A549 (cell line): ENCODE measurements at regions not wholly inside any gene's neighbourhood (a gene's known extent, or its start where the extent isn't known, plus 50 kb on each side); places are given as distances from the start of the nearest gene placed in this dataset.

Source experiments
- ATAC-seq, 2 experiments: fragments of 200-7000 bp in 1 of 2; fragments of >200 bp in 1 of 2; cut with Nextera tagmentation in 1 of 2; cut with Tn5 transposase in 1 of 2; 3 replicates each; pipeline versions ENCODE4 v1.8.0 to v1.9.1; 2018 to 2020; ENCODE audit warnings: mild to moderate bottlenecking in 1 of 2, moderate library complexity in 1 of 2
- CTCF ChIA-PET: fragments of 300-600 bp; sonication (Branson Sonifier 250); formaldehyde crosslinking; extraction: SDS; loops from one replicate; lab custom pipeline; 2021; ENCODE audit warnings: antibody characterized with exemption, inconsistent platforms; lab: Yijun Ruan, JAX
- POLR2A ChIA-PET: fragments of 350-600 bp; formaldehyde crosslinking; extraction: SDS; loops from one replicate; lab custom pipeline; 2021; ENCODE audit warnings: antibody characterized with exemption, inconsistent platforms; lab: Yijun Ruan, JAX
- DNase-seq, 2 experiments: peaks; one replicate each; pipeline versions ENCODE4 v3.0.0 to v3.0.0-alpha.2; 2011 to 2016; ENCODE audit warnings: low read depth in 1 of 2, low spot score in 1 of 2
- FAIRE-seq: peaks from 2 replicates; lab custom pipeline; 2011; peaks lifted over from hg19 to GRCh38; lab: Jason Lieb, UNC
- H3K27ac ChIP-seq, 2 experiments: fragments of >200 bp; sonication (Bioruptor Twin); formaldehyde crosslinking; 3 replicates each; pipeline ENCODE4 v1.5.1; 2016 to 2017
- H3K4me1 ChIP-seq: fragments of >200 bp; sonication (Bioruptor Twin); formaldehyde crosslinking; 3 replicates; pipeline ENCODE4 v1.6.1; 2016
- H3K4me2 ChIP-seq: fragments of >200 bp; sonication (Bioruptor Twin); formaldehyde crosslinking; 3 replicates; pipeline ENCODE4 v1.6.1; 2016
- H3K4me3 ChIP-seq: fragments of >200 bp; sonication (Bioruptor Twin); formaldehyde crosslinking; 3 replicates; pipeline ENCODE4 v1.5.1; 2016
- H3K9me3 ChIP-seq: fragments of >200 bp; sonication (Bioruptor Twin); formaldehyde crosslinking; 3 replicates; pipeline ENCODE4 v1.6.1; 2016
- EHMT2 ChIP-seq: fragments of 200-600 bp; sonication (generic); IDR thresholded peaks from 2 replicates; pipeline ENCODE4 v1.6.1; 2016; ENCODE audit warnings: antibody characterized with exemption, low read depth, mild to moderate bottlenecking, moderate library complexity
- ESRRA ChIP-seq: fragments of 150-350 bp; IDR thresholded peaks from 2 replicates; pipeline ENCODE4 v1.6.1; 2014; ENCODE audit warnings: mild to moderate bottlenecking, low read length, borderline replicate concordance
- FOSL2 ChIP-seq, 2 experiments: fragments of 450-650 bp in 1 of 2; fragments of >200 bp in 1 of 2; sonication (Bioruptor Twin) in 1 of 2; formaldehyde crosslinking; IDR thresholded peaks; 2 replicates each; pipeline versions ENCODE4 v1.5.0 to v1.6.1; 2016 to 2020; ENCODE audit warnings: mild to moderate bottlenecking in 1 of 2, moderate library complexity in 1 of 2
- FOXS1 ChIP-seq: fragments of 250-450 bp; sonication (Bioruptor Pico); IDR thresholded peaks from 2 replicates; pipeline ENCODE4 v1.5.0; 2020; ENCODE audit warnings: mild to moderate bottlenecking, moderate library complexity
- GATA3 ChIP-seq: IDR thresholded peaks from 2 replicates; pipeline ENCODE4 v1.6.1; 2012; ENCODE audit warnings: borderline replicate concordance
- HOXA7 ChIP-seq: fragments of 250-450 bp; sonication (Bioruptor Pico); IDR thresholded peaks from 2 replicates; pipeline ENCODE4 v1.5.0; 2020; ENCODE audit warnings: mild to moderate bottlenecking, moderate library complexity
- HOXB13 ChIP-seq: fragments of 250-450 bp; sonication (Bioruptor Pico); IDR thresholded peaks from 2 replicates; pipeline ENCODE4 v1.5.0; 2020; ENCODE audit warnings: low read depth, mild to moderate bottlenecking, moderate library complexity
- HOXB5 ChIP-seq: fragments of 250-450 bp; sonication (Bioruptor Pico); IDR thresholded peaks from 2 replicates; pipeline ENCODE4 v1.5.0; 2020; ENCODE audit warnings: mild to moderate bottlenecking, moderate library complexity
- KDM5A ChIP-seq: fragments of 200-600 bp; sonication (generic); IDR thresholded peaks from 2 replicates; pipeline ENCODE4 v1.6.1; 2016; ENCODE audit warnings: antibody characterized with exemption, mild to moderate bottlenecking
- POLR2A ChIP-seq: IDR thresholded peaks from 2 replicates; pipeline ENCODE4 v1.6.1; 2012; ENCODE audit warnings: mild to moderate bottlenecking, low read length
- RAD21 ChIP-seq, 2 experiments: fragments of >200 bp in 1 of 2; sonication (Bioruptor Twin) in 1 of 2; formaldehyde crosslinking in 1 of 2; IDR thresholded peaks in 1 of 2; conservative IDR thresholded peaks in 1 of 2; 2 replicates in 1 of 2; 3 replicates in 1 of 2; pipeline ENCODE4 v1.6.1; 2012 to 2018; ENCODE audit warnings: inconsistent platforms in 1 of 2
- RFX5 ChIP-seq: fragments of 450-650 bp; IDR thresholded peaks from 2 replicates; pipeline ENCODE4 v1.7.1; 2014; ENCODE audit warnings: antibody characterized with exemption, mild to moderate bottlenecking, moderate library complexity
- WGBS: methylation state at CpG from one replicate; pipeline ENCODE4 v1.1.6; 2017; ENCODE audit errors: missing lambda C conversion rate; 5-methylcytosine and 5-hydroxymethylcytosine counted together
- TF ChIP-seq, protein P1 (sequence below): fragments of 150-350 bp; IDR thresholded peaks from 2 replicates; pipeline ENCODE4 v1.6.1; 2014; ENCODE audit warnings: low read depth, mild to moderate bottlenecking, low read length
- TF ChIP-seq, protein P2 (sequence below): fragments of 200-600 bp; sonication (generic); IDR thresholded peaks from 2 replicates; pipeline ENCODE4 v1.6.1; 2016; ENCODE audit warnings: antibody characterized with exemption, mild to moderate bottlenecking, moderate library complexity
- TF ChIP-seq, protein P3 (sequence below): fragments of >200 bp; sonication (Bioruptor Twin); formaldehyde crosslinking; IDR thresholded peaks from 3 replicates; pipeline ENCODE4 v1.5.1; 2016
- TF ChIP-seq, protein P4 (sequence below): fragments of >200 bp; sonication (Bioruptor Twin); formaldehyde crosslinking; IDR thresholded peaks from 3 replicates; pipeline ENCODE4 v1.6.1; 2016
- TF ChIP-seq, protein P5 (sequence below): IDR thresholded peaks from 2 replicates; pipeline ENCODE4 v1.6.1; 2012

DNA sequence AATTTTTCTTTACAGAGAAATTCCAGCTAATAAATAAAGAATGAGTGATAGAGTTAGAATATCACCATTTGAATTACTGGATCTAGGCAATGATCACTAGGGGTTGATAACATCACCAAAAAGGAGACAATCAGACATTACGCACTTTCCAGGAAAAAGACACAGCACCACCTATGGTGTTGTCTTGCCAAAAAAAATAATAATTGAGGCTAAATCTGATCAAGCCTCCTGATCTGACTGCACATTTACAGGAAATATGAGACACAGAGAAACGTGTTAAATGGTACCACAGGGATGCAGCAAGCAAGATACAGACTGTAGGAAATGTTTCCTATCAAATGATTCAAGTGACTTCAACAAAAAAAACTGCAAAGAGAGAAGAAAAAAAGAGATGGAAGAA lies 92.8 kb downstream of the EOMES start:
- FAIRE-seq: no peak
- WGBS: 47% methylated on average over 2 of the region's 2 CpGs
- TF ChIP-seq, protein P1, sequence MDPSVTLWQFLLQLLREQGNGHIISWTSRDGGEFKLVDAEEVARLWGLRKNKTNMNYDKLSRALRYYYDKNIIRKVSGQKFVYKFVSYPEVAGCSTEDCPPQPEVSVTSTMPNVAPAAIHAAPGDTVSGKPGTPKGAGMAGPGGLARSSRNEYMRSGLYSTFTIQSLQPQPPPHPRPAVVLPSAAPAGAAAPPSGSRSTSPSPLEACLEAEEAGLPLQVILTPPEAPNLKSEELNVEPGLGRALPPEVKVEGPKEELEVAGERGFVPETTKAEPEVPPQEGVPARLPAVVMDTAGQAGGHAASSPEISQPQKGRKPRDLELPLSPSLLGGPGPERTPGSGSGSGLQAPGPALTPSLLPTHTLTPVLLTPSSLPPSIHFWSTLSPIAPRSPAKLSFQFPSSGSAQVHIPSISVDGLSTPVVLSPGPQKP: no peak
- TF ChIP-seq RAD21 (conservative IDR thresholded peaks at IDR 0.05 in 1 of 2, IDR thresholded peaks at IDR 0.05 in 1 of 2): peak in 1 of 2 experiments; percentile 24; a peak in 2 of 5 replicates
- Histone ChIP-seq H3K27ac (peak overlapping the region in 1 of 2 experiments; percentile 18; a peak in 1 of 6 replicates), H3K4me3 (no peak overlapping the region), H3K4me1 (peaks cover 66% of the 10 kb centered on the region), H3K9me3 (no peaks in the 10 kb centered on the region), H3K4me2 (no peak overlapping the region)
- ChIA-PET CTCF (interaction anchor here (1.4 kb wide), 1 partner anchor 93 kb away, joined by 4 read pairs; no protein-coding TSS in a partner anchor), POLR2A (no interaction called here)
- no peak for DNase-seq
- no peak for ATAC-seq

DNA sequence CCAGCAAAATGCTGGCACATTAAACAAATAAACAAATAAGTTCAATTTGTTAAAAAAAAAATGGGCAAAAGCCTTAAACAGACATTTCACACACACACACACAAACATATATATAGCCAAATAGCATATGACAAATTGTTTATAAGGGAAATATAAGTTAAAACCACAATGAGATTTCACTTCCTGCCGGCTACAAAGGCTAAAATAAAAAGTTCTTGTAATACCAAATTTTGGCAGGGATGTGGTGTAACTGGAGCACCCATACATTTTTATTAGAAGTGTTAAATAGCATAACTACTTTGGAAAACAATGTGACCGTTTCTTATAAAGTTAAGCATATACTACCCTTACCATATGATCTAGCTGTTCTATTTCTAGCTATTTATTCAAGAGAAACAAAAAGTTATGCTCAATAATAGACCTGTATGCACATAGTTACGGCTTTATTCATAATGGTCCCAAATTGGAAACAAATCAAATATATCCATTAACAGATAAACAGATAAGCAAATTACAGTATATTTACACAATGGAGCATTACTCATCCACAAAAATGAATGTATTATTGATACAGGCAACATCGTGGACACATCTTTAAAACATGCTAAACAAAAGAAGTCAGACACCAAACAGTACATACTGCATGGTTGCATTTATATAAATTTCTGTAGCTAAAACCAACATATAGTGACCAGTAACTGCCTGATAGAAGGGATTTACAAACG lies 93.9 kb downstream of the EOMES start:
- FAIRE-seq (no peak), DNase-seq (no peak), ATAC-seq (no peak)
- Histone ChIP-seq H3K4me3 (no peak overlapping the region), H3K4me1 (peaks cover 71% of the 10 kb centered on the region), H3K4me2 (peak overlapping the region; percentile 4; the same call in 1 of the 3 replicates), H3K27ac (peak overlapping the region in 1 of 2 experiments; percentile 33; a peak in 1 of 6 replicates), H3K9me3 (no peaks in the 10 kb centered on the region)
- 51% methylated on average over 5 of the region's 5 CpGs for WGBS
- ChIA-PET POLR2A (no interaction called here), CTCF (interaction anchor here (0.6 to 2.5 kb wide), 3 partner anchors 15 to 59 kb away, joined by 3 to 7 read pairs (median 4); no protein-coding TSS in a partner anchor)
- peak; percentile 61; the same call in 1 of the 2 replicates for TF ChIP-seq GATA3
- no peak for TF ChIP-seq FOSL2 (IDR thresholded peaks at IDR 0.05)
- peak; percentile 52; the same call in 1 of the 2 replicates for TF ChIP-seq FOSL2 (CRISPR knock-in tag; IDR thresholded peaks at IDR 0.05)
- TF ChIP-seq KDM5A: no peak

DNA sequence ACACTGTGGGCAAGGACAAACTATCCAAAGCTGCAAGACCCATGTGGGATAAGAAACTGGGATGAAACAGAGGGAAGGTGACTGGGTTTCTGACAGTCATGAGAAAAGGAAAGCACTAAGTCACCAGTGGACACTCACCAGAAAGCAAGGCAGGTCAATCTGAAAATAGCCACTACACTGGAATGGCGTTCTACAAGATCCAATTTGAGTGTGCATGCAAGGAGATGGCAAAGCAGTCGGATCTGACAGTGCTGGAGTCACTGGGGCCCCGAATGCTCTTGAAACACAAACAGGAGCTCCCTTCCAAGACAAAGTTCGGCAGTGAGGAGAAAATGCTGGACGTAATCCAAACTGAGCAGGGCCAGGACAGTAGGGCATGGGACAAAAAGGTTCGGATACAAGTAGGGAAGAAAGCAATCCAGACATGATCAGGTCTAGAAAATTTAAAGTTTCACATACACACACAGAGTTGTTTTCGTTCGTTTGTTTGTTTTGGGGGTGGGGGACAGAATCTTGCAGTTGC lies 95.5 kb downstream of the EOMES start:
- ChIA-PET POLR2A (interaction anchor here (0.7 kb wide), 1 partner anchor 142 kb away, joined by 4 read pairs; the partner anchor contains the start of gene SLC4A7), CTCF (interaction anchor here (0.8 to 2.5 kb wide), 3 partner anchors 15 to 55 kb away, joined by 3 to 7 read pairs (median 5); no protein-coding TSS in a partner anchor)
- Histone ChIP-seq H3K4me2 (peak overlapping the region; percentile 61), H3K4me1 (peaks cover 82% of the 10 kb centered on the region), H3K4me3 (no peak overlapping the region), H3K27ac (peak overlapping the region; percentile 30 to 70), H3K9me3 (no peaks in the 10 kb centered on the region; the same call in 2 of the 3 replicates)
- DNase-seq: no peak
- WGBS: 28% methylated on average over 8 of the region's 8 CpGs
- no peak for FAIRE-seq
- TF ChIP-seq, protein P2, sequence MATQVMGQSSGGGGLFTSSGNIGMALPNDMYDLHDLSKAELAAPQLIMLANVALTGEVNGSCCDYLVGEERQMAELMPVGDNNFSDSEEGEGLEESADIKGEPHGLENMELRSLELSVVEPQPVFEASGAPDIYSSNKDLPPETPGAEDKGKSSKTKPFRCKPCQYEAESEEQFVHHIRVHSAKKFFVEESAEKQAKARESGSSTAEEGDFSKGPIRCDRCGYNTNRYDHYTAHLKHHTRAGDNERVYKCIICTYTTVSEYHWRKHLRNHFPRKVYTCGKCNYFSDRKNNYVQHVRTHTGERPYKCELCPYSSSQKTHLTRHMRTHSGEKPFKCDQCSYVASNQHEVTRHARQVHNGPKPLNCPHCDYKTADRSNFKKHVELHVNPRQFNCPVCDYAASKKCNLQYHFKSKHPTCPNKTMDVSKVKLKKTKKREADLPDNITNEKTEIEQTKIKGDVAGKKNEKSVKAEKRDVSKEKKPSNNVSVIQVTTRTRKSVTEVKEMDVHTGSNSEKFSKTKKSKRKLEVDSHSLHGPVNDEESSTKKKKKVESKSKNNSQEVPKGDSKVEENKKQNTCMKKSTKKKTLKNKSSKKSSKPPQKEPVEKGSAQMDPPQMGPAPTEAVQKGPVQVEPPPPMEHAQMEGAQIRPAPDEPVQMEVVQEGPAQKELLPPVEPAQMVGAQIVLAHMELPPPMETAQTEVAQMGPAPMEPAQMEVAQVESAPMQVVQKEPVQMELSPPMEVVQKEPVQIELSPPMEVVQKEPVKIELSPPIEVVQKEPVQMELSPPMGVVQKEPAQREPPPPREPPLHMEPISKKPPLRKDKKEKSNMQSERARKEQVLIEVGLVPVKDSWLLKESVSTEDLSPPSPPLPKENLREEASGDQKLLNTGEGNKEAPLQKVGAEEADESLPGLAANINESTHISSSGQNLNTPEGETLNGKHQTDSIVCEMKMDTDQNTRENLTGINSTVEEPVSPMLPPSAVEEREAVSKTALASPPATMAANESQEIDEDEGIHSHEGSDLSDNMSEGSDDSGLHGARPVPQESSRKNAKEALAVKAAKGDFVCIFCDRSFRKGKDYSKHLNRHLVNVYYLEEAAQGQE: no peak
- no peak for TF ChIP-seq RFX5
- ATAC-seq: peak in 1 of 2 experiments; percentile 27; a peak in 3 of 6 replicates

DNA sequence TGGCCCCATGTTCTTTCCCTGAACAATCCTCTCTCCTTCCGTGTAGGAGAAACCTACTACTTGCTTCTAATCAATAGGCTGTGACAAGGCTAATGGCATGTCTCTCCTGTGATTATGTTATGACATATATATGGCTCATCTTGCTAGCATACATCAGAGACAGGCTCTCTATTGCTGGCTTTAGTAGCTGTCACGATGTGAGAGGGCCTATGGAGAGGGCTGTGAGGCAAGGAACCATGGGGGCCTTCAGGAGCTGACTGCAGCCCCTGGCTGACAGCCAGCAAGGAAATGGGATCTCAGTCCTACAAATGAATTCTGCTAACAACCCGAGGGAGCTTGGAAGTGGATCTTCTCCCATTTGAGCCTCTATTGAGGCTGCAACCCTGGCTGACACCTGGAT lies 96.3 kb downstream of the EOMES start:
- Histone ChIP-seq H3K4me2 (peak overlapping the region; percentile 61), H3K4me1 (peaks cover 74% of the 10 kb centered on the region), H3K27ac (peak overlapping the region; percentile 30 to 70; a peak in 5 of 6 replicates), H3K4me3 (no peak overlapping the region), H3K9me3 (no peaks in the 10 kb centered on the region; the same call in 2 of the 3 replicates)
- FAIRE-seq (no peak), ATAC-seq (no peak), DNase-seq (no peak)
- POLR2A ChIA-PET: interaction anchor here (0.7 kb wide), 1 partner anchor 141 kb away, joined by 4 read pairs; the partner anchor contains the start of gene SLC4A7
- CTCF ChIA-PET: interaction anchor here (0.7 to 2.5 kb wide), 6 partner anchors 15 to 96 kb away, joined by 3 to 7 read pairs (median 4); partner anchors contain the start of gene EOMES
- WGBS: 76% methylated on average over 3 of the region's 3 CpGs
- TF ChIP-seq HOXA7 (CRISPR knock-in tag): no peak
- TF ChIP-seq, protein P3, sequence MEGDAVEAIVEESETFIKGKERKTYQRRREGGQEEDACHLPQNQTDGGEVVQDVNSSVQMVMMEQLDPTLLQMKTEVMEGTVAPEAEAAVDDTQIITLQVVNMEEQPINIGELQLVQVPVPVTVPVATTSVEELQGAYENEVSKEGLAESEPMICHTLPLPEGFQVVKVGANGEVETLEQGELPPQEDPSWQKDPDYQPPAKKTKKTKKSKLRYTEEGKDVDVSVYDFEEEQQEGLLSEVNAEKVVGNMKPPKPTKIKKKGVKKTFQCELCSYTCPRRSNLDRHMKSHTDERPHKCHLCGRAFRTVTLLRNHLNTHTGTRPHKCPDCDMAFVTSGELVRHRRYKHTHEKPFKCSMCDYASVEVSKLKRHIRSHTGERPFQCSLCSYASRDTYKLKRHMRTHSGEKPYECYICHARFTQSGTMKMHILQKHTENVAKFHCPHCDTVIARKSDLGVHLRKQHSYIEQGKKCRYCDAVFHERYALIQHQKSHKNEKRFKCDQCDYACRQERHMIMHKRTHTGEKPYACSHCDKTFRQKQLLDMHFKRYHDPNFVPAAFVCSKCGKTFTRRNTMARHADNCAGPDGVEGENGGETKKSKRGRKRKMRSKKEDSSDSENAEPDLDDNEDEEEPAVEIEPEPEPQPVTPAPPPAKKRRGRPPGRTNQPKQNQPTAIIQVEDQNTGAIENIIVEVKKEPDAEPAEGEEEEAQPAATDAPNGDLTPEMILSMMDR: no peak
- TF ChIP-seq, protein P4, sequence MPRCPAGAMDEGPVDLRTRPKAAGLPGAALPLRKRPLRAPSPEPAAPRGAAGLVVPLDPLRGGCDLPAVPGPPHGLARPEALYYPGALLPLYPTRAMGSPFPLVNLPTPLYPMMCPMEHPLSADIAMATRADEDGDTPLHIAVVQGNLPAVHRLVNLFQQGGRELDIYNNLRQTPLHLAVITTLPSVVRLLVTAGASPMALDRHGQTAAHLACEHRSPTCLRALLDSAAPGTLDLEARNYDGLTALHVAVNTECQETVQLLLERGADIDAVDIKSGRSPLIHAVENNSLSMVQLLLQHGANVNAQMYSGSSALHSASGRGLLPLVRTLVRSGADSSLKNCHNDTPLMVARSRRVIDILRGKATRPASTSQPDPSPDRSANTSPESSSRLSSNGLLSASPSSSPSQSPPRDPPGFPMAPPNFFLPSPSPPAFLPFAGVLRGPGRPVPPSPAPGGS: no peak
- no peak for TF ChIP-seq POLR2A
- TF ChIP-seq, protein P5, sequence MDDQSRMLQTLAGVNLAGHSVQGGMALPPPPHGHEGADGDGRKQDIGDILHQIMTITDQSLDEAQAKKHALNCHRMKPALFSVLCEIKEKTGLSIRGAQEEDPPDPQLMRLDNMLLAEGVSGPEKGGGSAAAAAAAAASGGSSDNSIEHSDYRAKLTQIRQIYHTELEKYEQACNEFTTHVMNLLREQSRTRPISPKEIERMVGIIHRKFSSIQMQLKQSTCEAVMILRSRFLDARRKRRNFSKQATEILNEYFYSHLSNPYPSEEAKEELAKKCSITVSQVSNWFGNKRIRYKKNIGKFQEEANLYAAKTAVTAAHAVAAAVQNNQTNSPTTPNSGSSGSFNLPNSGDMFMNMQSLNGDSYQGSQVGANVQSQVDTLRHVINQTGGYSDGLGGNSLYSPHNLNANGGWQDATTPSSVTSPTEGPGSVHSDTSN: no peak
- TF ChIP-seq EHMT2: no peak
- TF ChIP-seq FOXS1 (CRISPR knock-in tag): no peak
- no peak for TF ChIP-seq HOXB13
- no peak for TF ChIP-seq ESRRA
- no peak for TF ChIP-seq HOXB5 (CRISPR knock-in tag)
